ENCODE measurements at regions not wholly inside any gene's neighbourhood (a gene's known extent, or its start where the extent isn't known, plus 50 kb on each side); places are given as distances from the start of the nearest gene placed in this dataset.

DNA sequence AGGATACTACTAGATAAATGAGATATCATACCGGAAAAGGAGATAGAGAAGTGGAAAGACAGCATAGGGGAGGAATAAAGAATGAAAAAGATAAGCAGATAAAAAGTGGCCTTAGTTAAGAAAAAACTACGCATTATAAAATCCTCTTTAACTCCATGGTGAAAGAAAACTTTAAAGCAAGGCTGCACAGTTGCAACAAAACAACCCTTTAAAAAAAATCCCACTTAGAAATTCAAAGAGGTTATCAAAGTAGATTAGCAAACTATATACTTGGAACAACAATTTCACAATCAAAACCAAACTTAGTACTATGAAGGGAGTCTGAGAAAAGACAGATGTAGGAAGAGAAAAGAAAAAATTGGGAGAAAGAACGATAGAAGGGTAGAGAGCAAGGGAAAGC, 133.4 kb upstream of the OSR1 start:
- TF ChIP-seq, protein P1, sequence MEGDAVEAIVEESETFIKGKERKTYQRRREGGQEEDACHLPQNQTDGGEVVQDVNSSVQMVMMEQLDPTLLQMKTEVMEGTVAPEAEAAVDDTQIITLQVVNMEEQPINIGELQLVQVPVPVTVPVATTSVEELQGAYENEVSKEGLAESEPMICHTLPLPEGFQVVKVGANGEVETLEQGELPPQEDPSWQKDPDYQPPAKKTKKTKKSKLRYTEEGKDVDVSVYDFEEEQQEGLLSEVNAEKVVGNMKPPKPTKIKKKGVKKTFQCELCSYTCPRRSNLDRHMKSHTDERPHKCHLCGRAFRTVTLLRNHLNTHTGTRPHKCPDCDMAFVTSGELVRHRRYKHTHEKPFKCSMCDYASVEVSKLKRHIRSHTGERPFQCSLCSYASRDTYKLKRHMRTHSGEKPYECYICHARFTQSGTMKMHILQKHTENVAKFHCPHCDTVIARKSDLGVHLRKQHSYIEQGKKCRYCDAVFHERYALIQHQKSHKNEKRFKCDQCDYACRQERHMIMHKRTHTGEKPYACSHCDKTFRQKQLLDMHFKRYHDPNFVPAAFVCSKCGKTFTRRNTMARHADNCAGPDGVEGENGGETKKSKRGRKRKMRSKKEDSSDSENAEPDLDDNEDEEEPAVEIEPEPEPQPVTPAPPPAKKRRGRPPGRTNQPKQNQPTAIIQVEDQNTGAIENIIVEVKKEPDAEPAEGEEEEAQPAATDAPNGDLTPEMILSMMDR (IDR thresholded peaks at IDR 0.05) = no peak
- TF ChIP-seq POLR2A (IDR thresholded peaks at IDR 0.05) (no peak), EP300 (IDR thresholded peaks at IDR 0.05) (no peak)

All from upper lobe of left lung (tissue), 4 donors.